Keratinocyte (primary cell): ENCODE measurements at regions not wholly inside any gene's neighbourhood (a gene's known extent, or its start where the extent isn't known, plus 50 kb on each side); places are given as distances from the start of the nearest gene placed in this dataset.

Source experiments
- DNase-seq: peaks from one replicate; pipeline ENCODE4 v3.0.0-alpha.2; 2011; ENCODE audit warnings: low read depth, missing footprints, low spot score
- FAIRE-seq: peaks from 2 replicates; lab custom pipeline; 2011; peaks lifted over from hg19 to GRCh38; lab: Jason Lieb, UNC
- H2AFZ ChIP-seq: 2 replicates; pipeline ENCODE4 v1.6.0; 2012; ENCODE audit warnings: low read length, control low read depth, inconsistent platforms; ENCODE audit not compliant: control insufficient read depth
- H3K27ac ChIP-seq: 2 replicates; pipeline ENCODE4 v1.5.1; 2011; ENCODE audit warnings: low read length; ENCODE audit not compliant: control insufficient read depth, insufficient read depth
- H3K27me3 ChIP-seq: 3 replicates; pipeline ENCODE4 v1.6.0; 2011; ENCODE audit warnings: low read length; ENCODE audit not compliant: control insufficient read depth, insufficient read depth; ENCODE audit errors: extremely low read depth
- H3K36me3 ChIP-seq, 2 experiments: 2 replicates in 1 of 2; 3 replicates in 1 of 2; pipeline ENCODE4 v1.5.1; 2011; ENCODE audit warnings: low read length in 2 of 2, mild to moderate bottlenecking in 1 of 2; ENCODE audit not compliant: control insufficient read depth in 2 of 2, insufficient read depth in 2 of 2; ENCODE audit errors: extremely low read depth in 1 of 2
- H3K4me1 ChIP-seq: 3 replicates; pipeline ENCODE4 v1.5.1; 2011; ENCODE audit warnings: low read length; ENCODE audit not compliant: control insufficient read depth, insufficient read depth; ENCODE audit errors: extremely low read depth
- H3K4me2 ChIP-seq: 3 replicates; pipeline ENCODE4 v1.6.0; 2011; ENCODE audit warnings: low read depth, low read length; ENCODE audit not compliant: control insufficient read depth, insufficient read depth; ENCODE audit errors: extremely low read depth
- H3K4me3 ChIP-seq, 3 experiments: fragments of 200-600 bp in 1 of 3; sonication (generic) in 1 of 3; 2 replicates in 2 of 3; 3 replicates in 1 of 3; pipeline ENCODE4 v1.5.1; 2011 to 2016; ENCODE audit warnings: low read length in 3 of 3, mild to moderate bottlenecking in 3 of 3, control low read depth in 2 of 3, inconsistent platforms in 1 of 3, low read depth in 1 of 3, mixed read lengths in 1 of 3, mixed run types in 1 of 3, moderate library complexity in 1 of 3; ENCODE audit not compliant: control insufficient read depth in 2 of 3, insufficient read depth in 2 of 3; ENCODE audit errors: extremely low read depth in 1 of 3
- H3K79me2 ChIP-seq: 2 replicates; pipeline ENCODE4 v1.6.0; 2012; ENCODE audit warnings: low read length; ENCODE audit not compliant: control insufficient read depth, insufficient read depth
- H3K9ac ChIP-seq: 3 replicates; pipeline ENCODE4 v1.6.0; 2011; ENCODE audit warnings: low read length; ENCODE audit not compliant: control insufficient read depth, insufficient read depth; ENCODE audit errors: extremely low read depth
- H3K9me1 ChIP-seq: 3 replicates; pipeline ENCODE4 v1.6.0; 2011; ENCODE audit warnings: low read length; ENCODE audit not compliant: control insufficient read depth, insufficient read depth; ENCODE audit errors: extremely low read depth
- H3K9me3 ChIP-seq: 2 replicates; pipeline ENCODE4 v1.5.1; 2012; ENCODE audit warnings: low read depth, low read length; ENCODE audit not compliant: control insufficient read depth
- H4K20me1 ChIP-seq: 3 replicates; pipeline ENCODE4 v1.6.0; 2011; ENCODE audit warnings: low read length; ENCODE audit not compliant: control insufficient read depth, insufficient read depth; ENCODE audit errors: extremely low read depth
- EZH2 ChIP-seq: IDR thresholded peaks from one replicate; pipeline ENCODE4 v1.6.1; 2012; ENCODE audit warnings: inconsistent platforms, mild to moderate bottlenecking, low read length, moderate library complexity
- dilution Hi-C: fragments of 300-500 bp; cut with MboI; formaldehyde crosslinking; loops from one replicate; pipeline ENCODE4 v1.7.0; 2020; ENCODE audit warnings: low sequenced_read_pairs; ENCODE audit not compliant: extremely low pct_ligation_motif_present
- TF ChIP-seq, protein P1 (sequence below), 3 experiments: IDR thresholded peaks in 1 of 3; conservative IDR thresholded peaks in 1 of 3; optimal IDR thresholded peaks in 1 of 3; 2 replicates in 2 of 3; 3 replicates in 1 of 3; pipeline versions ENCODE3 to v1.5.1; 2011; ENCODE audit warnings: low read length in 3 of 3, mild to moderate bottlenecking in 3 of 3, moderate library complexity in 2 of 3, control low read depth in 1 of 3, inconsistent platforms in 1 of 3; ENCODE audit not compliant: insufficient read depth in 2 of 3; ENCODE audit errors: extremely low read depth in 1 of 3

DNA sequence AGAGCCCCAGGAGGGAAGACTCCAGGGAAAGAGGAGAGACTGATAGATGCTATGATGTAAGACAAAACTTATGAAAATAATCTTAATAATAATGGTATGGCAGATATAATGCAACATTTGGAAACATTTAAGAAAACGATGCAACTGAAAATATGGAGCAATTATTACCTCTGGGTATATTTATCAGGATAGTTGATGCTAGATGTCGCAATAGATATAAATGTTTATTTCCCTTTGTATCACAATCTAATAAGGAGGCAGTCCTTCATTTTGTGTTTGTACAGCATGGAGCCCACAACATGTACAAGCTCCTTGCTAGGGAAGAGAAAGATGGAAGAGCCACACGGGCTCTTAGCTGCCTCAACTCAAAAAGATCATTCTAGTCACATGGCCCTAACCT, 101.1 kb upstream of the TMEM132E start:
- Histone ChIP-seq H3K36me3 (no peaks in the 10 kb centered on the region), H3K4me1 (no peaks in the 10 kb centered on the region)
- dilution Hi-C loops: no loop called here

DNA sequence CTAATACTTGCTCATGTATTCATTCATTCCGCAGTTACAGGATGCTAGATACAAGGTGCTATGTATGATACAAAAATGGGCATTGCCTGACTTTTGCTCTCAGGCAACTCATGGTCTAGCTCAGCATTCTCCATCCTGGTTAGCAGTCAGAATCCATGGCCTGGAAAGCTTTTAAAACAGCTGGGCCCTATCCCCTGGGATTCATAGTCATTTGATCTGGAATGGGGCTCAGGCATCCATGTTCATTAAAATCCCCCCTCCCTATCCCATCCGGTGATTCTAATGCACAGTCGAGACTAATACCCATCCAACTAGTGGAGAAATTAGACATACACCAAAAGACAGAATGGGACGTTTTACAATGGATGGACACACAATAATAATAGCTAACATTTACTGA, 104.1 kb upstream of the TMEM132E start:
- no peaks in the 10 kb centered on the region for H3K79me2 ChIP-seq
- no peak overlapping the region for H2AFZ ChIP-seq
- TF ChIP-seq, protein P1, sequence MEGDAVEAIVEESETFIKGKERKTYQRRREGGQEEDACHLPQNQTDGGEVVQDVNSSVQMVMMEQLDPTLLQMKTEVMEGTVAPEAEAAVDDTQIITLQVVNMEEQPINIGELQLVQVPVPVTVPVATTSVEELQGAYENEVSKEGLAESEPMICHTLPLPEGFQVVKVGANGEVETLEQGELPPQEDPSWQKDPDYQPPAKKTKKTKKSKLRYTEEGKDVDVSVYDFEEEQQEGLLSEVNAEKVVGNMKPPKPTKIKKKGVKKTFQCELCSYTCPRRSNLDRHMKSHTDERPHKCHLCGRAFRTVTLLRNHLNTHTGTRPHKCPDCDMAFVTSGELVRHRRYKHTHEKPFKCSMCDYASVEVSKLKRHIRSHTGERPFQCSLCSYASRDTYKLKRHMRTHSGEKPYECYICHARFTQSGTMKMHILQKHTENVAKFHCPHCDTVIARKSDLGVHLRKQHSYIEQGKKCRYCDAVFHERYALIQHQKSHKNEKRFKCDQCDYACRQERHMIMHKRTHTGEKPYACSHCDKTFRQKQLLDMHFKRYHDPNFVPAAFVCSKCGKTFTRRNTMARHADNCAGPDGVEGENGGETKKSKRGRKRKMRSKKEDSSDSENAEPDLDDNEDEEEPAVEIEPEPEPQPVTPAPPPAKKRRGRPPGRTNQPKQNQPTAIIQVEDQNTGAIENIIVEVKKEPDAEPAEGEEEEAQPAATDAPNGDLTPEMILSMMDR (optimal IDR thresholded peaks at IDR 0.05 in 1 of 3, IDR thresholded peaks at IDR 0.05 in 1 of 3, conservative IDR thresholded peaks at IDR 0.05 in 1 of 3; ENCODE audit: extremely low read depth in 1 of 3, insufficient read depth in 2 of 3, low read length in 3 of 3): no peak
- dilution Hi-C loops: no loop called here
- H3K4me1 ChIP-seq: no peaks in the 10 kb centered on the region
- no peak for FAIRE-seq
- H3K9ac ChIP-seq: no peak overlapping the region
- no peak overlapping the region for H3K27ac ChIP-seq
- DNase-seq: no peak
- no peaks in the 10 kb centered on the region for H4K20me1 ChIP-seq
- H3K9me3 ChIP-seq: no peaks in the 10 kb centered on the region
- H3K4me3 ChIP-seq: no peak overlapping the region
- H3K36me3 ChIP-seq: no peaks in the 10 kb centered on the region
- H3K9me1 ChIP-seq: no peaks in the 10 kb centered on the region
- no peak overlapping the region for H3K4me2 ChIP-seq
- H3K27me3 ChIP-seq: no peaks in the 10 kb centered on the region

More for the DNA sequence above, 101.1 kb upstream of the TMEM132E start:
- Histone ChIP-seq H3K79me2 (no peaks in the 10 kb centered on the region), H3K9ac (no peak overlapping the region), H4K20me1 (no peaks in the 10 kb centered on the region), H3K27me3 (no peaks in the 10 kb centered on the region), H3K27ac (no peak overlapping the region), H3K4me3 (no peak overlapping the region), H3K4me2 (no peak overlapping the region), H3K9me3 (no peaks in the 10 kb centered on the region), H2AFZ (no peak overlapping the region), H3K9me1 (no peaks in the 10 kb centered on the region)
- FAIRE-seq (no peak), DNase-seq (no peak)
- no peak for TF ChIP-seq EZH2
- TF ChIP-seq, protein P1 (optimal IDR thresholded peaks at IDR 0.05 in 1 of 3, IDR thresholded peaks at IDR 0.05 in 1 of 3, conservative IDR thresholded peaks at IDR 0.05 in 1 of 3; ENCODE audit: extremely low read depth in 1 of 3, insufficient read depth in 2 of 3, low read length in 3 of 3): no peak
